ENCODE measurements at regions not wholly inside any gene's neighbourhood (a gene's known extent, or its start where the extent isn't known, plus 50 kb on each side); places are given as distances from the start of the nearest gene placed in this dataset.

- H3K4me3 ChIP-seq (ENCODE audit: low read depth, low read length) = no peak overlapping the region
- no peak for DNase-seq (ENCODE audit: low read depth)
- no peak for TF ChIP-seq CTCF (IDR thresholded peaks at IDR 0.05; ENCODE audit: insufficient read depth, low read depth, low read length, missing control alignments)
These were observed 77.4 kb upstream of the GCFC2 start for GRCh38 chr2:75788154-75788553.

GRCh38 chr2:75787532-75788132 lies 76.9 kb upstream of the GCFC2 start:
- no peak overlapping the region for H3K4me3 ChIP-seq (ENCODE audit: low read depth, low read length)
- peak; percentile 73 for DNase-seq (ENCODE audit: low read depth)

GRCh38 chr2:75775311-75775823 lies 64.7 kb upstream of the GCFC2 start:
- no peak overlapping the region for H3K4me3 ChIP-seq (ENCODE audit: low read depth, low read length)
- no peak for DNase-seq (ENCODE audit: low read depth)
- TF ChIP-seq CTCF (IDR thresholded peaks at IDR 0.05; ENCODE audit: insufficient read depth, low read depth, low read length, missing control alignments) = no peak

More at GRCh38 chr2:75787532-75788132, 76.9 kb upstream of the GCFC2 start:
- TF ChIP-seq CTCF (IDR thresholded peaks at IDR 0.05; ENCODE audit: insufficient read depth, low read depth, low read length, missing control alignments) = peak; percentile 38

GRCh38 chr2:75772908-75773630 lies 62.4 kb upstream of the GCFC2 start:
- H3K4me3 ChIP-seq (ENCODE audit: low read depth, low read length) = no peak overlapping the region
- DNase-seq (ENCODE audit: low read depth) = no peak
- no peak for TF ChIP-seq CTCF (IDR thresholded peaks at IDR 0.05; ENCODE audit: insufficient read depth, low read depth, low read length, missing control alignments)

GRCh38 chr2:75765798-75766197 lies 55.1 kb upstream of the GCFC2 start:
- H3K4me3 ChIP-seq (ENCODE audit: low read depth, low read length) = no peak overlapping the region
- no peak for TF ChIP-seq CTCF (IDR thresholded peaks at IDR 0.05; ENCODE audit: insufficient read depth, low read depth, low read length, missing control alignments)
- DNase-seq (ENCODE audit: low read depth) = no peak

GRCh38 chr2:75764611-75765010 lies 53.9 kb upstream of the GCFC2 start:
- no peak overlapping the region for H3K4me3 ChIP-seq (ENCODE audit: low read depth, low read length)
- no peak for DNase-seq (ENCODE audit: low read depth)
- TF ChIP-seq CTCF (IDR thresholded peaks at IDR 0.05; ENCODE audit: insufficient read depth, low read depth, low read length, missing control alignments) = no peak

Data from GM12865 (cell line).